Colon (tissue), 2 donors: ENCODE measurements at regions not wholly inside any gene's neighbourhood (a gene's known extent, or its start where the extent isn't known, plus 50 kb on each side); places are given as distances from the start of the nearest gene placed in this dataset.

ENCODE experiments used
- FAIRE-seq: peaks from 2 replicates; lab custom pipeline; 2012; peaks lifted over from hg19 to GRCh38; lab: Jason Lieb, UNC
- donor health status: control.
- donor health status: control.

DNA sequence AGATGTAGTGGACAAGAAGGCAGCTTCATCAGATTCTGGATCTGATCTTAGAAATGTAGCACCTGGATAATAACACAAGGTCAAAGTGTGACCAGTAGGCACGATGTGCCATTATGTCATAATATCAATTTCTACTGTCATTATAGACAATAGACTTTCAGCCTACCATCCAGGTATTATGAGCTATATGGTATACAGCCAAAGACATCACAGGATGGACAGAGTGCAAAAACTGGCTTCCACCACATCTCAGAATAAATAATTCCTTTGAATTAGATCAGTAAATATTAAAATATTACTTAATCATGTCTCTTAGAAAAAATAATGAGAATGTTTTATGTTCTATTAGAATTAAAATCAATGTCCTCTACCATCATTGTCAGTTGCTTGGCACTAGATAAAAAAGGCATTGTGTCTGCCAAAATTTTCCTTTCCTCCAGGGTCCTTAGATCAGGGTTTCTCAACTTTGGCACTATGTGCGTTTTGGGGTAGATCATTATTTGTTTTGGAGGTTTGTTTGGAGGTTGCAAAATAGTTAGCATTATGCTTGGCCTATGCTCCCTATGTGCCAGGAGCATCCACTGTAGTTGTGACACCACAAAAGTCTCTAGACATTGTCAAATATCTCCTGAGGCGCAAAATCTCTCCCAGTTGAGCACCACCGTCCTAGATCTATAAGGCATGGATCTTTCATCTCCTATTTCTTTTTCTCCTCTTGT lies 86.7 kb upstream of the NRIP1 start:
- no peak for FAIRE-seq

- no peak for FAIRE-seq
These were observed 87.8 kb upstream of the NRIP1 start for GRCh38 chr21:15152591-15152990.

GRCh38 chr21:15159382-15160020 lies 94.7 kb upstream of the NRIP1 start:
- FAIRE-seq = no peak

GRCh38 chr21:15160136-15160535 lies 95.3 kb upstream of the NRIP1 start:
- FAIRE-seq = no peak

DNA sequence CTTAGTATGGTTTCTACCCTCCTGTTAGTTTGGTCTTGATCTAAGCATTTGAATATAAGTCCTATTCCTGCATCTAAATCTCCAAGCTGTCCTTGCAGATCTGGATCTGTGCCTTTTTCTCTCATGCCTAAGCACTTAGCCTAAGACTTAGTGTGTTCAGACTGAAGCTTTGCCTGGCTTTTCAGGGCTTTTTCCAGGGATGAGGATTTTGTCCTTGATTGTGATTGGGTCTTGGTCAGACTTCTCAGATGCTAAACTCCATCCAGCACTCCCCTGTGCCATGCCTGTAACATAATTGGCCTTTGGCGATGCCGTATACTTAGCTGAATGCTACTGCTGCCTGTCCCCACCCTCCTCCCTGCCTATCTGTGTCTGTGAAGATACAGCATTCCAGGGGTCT lies 98.1 kb upstream of the NRIP1 start:
- no peak for FAIRE-seq

DNA sequence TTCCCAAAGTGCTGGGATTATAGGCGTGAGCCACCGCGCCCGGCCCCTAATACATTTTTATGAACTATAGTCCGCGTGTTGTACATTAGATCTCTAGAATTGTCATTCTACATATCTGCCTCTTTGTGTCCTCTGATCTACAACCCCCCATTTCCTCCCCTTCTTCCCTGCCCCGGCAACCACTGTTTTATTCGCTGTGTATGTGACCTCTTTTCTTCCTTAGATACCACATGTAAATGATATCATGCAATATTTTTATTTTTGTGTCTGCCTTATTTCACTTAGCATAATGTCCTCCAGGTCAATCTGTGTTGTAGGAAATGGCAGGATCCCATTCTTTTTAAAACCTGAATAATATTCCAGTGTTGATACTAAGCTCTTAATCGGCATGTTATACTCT lies 99.5 kb upstream of the NRIP1 start:
- FAIRE-seq = no peak

- FAIRE-seq = no peak
These were observed 100.0 kb upstream of the NRIP1 start for GRCh38 chr21:15164678-15165303.

- no peak for FAIRE-seq
These were observed 105.8 kb upstream of the NRIP1 start for GRCh38 chr21:15170614-15171013.

DNA sequence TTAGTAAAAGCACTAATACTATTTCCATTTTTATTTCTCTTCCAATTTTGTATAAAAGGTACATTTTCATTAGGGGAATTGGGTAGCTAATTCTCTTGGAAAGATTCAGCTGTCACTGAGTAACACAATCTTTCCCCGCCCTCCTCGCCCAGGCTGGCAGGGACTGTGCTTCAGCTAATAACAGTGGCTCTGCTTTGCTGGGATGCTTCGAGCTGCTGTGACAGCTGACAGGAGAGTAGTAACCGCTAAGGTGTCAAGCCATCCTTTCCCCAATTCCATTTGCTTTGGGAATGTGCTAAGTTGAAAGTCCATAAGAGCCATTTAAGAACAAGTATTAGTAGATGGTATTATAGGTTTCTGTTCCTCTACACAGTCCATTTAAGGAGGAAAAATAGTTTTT lies 106.7 kb upstream of the NRIP1 start:
- no peak for FAIRE-seq

DNA sequence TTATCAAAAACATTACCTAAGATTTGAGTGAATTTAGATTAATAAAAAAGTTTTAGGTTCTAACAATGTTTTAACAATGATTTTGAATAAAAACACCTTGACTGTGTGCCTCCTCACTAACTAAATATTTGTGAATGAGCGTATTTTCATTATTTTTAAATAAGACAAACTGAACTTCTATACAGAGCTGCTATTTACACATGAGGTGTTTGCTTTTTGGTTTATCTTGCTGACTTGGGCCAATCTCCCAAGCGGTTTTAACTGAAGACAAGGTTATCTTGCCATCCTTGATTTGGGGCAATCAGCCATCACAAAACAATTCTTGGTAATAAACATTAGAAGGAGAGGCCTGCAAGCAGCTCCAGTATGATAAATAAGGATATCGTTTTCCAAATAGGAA lies 108.2 kb upstream of the NRIP1 start:
- no peak for FAIRE-seq

- FAIRE-seq = no peak
These were observed 110.1 kb upstream of the NRIP1 start for GRCh38 chr21:15174923-15175322.

GRCh38 chr21:15182731-15183130 lies 117.9 kb upstream of the NRIP1 start:
- no peak for FAIRE-seq

DNA sequence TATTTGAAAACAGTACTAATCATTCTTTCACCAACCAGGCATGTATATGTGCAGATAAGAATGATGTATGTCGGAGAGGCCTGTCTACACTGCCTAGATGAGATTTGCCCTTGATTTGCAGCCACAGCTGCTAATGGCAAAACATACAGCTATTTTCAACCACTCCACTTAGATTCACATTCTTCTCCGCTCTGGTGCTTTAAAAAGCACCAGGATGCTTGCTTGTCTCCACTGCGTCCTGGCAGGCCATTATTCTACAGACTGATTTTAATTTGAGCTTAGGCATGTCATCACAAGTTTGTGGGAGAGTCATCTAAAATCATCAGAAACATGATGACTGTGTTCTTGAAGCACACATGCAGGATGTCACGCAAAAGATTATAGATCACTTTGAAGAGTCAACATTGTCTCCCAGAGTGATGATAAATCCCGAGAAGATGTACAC lies 119.0 kb upstream of the NRIP1 start:
- no peak for FAIRE-seq

GRCh38 chr21:15190412-15190811 lies 125.6 kb upstream of the NRIP1 start:
- no peak for FAIRE-seq

GRCh38 chr21:15190837-15191236 lies 126.0 kb upstream of the NRIP1 start:
- FAIRE-seq = no peak

GRCh38 chr21:15191342-15191741 lies 126.5 kb upstream of the NRIP1 start:
- no peak for FAIRE-seq

DNA sequence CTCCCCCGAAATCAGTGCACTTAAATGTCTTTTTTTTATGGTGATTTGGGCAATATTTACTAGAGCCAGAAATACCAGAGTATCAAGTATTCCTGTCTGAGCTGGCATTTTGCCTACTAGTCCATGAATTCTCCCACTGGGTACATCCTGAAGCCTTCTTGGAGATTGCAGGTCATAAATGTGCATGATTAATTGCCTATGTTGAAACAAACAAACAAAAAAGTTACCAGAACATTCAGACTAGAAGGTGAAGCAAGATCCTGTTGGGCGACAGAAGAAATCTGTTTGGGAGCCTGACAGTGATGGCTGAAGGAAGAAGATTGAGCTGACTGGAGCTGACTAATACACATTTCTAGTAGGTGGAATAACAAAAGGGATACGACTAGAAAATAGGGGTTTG lies 127.4 kb upstream of the NRIP1 start:
- no peak for FAIRE-seq

GRCh38 chr21:15193937-15194336 lies 129.1 kb upstream of the NRIP1 start:
- no peak for FAIRE-seq

DNA sequence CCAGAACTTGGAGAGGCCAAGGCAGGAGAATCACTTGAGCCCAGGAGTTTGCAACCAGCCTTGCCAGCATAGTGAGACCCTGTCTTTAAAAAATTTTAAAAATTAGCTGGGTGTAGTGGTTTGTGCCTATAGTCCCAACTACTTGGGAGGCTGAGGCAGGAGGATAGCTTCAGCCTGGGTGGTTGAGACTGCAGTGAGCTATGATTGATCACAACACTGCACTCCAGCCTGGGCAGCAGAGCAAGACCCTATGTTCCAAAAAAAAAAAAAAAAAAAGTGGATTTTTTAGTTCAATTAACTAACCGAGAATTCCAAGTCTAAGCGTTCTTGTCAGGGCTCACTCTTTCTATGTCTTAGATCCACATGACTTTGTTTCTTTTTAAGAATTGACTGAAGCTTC lies 130.3 kb upstream of the NRIP1 start:
- FAIRE-seq = no peak

GRCh38 chr21:15195768-15196167 lies 131.0 kb upstream of the NRIP1 start:
- FAIRE-seq = no peak

DNA sequence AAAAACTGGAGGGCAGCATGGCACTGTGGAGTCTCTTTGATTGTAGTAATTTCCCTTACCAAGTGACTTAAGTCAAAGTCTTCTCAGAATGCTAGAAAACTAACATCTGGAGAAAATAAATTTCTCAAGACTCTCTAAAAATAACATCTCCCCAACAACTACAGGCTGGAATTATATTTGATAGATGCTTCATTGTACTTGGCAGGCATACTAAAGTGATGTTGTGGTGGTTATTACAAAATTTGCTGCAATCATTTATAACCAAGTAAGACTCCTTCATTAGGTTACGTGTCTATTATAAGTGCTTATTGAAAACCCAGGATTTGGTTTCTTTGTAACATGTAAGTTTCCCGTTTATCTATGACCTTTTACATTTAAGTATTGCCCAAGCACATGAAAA lies 132.9 kb upstream of the NRIP1 start:
- FAIRE-seq = no peak

DNA sequence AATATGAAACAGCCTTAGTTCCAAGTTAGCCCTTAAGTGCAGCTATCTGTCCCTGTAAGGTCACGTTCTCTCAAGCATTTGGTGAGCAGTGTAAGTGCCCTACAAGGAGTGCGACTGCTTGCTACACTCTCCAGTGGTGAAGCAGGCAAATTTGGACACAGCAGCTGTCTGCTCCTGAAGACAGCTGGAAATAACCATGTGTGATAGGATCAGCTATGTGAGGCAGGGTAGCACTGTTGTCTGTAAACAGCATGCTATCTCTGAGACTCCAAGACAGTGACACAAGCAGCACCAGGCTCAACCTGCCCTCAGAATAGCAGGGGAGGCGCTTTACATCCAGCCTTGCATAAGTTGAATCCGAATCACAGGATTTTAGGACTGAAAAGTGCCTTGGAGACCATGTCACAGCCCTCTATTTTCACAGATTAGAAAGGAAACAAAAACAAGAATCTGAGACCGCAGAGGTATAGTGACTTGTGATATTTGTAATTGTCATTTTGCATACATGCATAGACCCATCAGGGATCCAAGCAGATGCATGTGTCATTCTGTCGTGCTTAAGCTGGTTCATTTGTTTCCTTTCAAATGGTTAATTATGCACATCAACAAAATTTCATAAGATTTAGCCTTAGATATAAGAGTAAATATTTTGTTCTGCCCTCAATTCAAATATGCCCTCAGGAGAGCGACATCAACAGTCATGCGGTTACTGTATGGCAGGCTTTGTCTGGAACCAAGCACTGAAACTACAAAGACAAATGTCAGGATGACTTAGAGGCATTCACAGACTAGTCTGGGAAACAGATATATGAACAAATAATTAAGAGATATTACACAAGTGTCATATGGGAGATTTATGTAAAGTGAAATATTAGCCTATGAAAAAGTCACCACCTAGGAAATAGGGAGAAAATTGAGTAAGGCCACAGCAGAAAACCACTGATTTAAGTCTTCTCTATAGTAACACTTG lies 134.9 kb upstream of the NRIP1 start:
- no peak for FAIRE-seq
